Bronchial epithelial cell (primary cell): ENCODE measurements at regions not wholly inside any gene's neighbourhood (a gene's known extent, or its start where the extent isn't known, plus 50 kb on each side); places are given as distances from the start of the nearest gene placed in this dataset.
"Not testable (repeated sequence)": the region's sequence is repeated elsewhere in the genome, so short reads cannot be mapped to it uniquely, and the experiment has no call there.

Experiments used
- DNase-seq: peaks from one replicate; pipeline ENCODE4 v3.0.0-alpha.2; 2010; ENCODE audit warnings: low read depth
- FAIRE-seq: peaks from 2 replicates; lab custom pipeline; 2011; peaks lifted over from hg19 to GRCh38; lab: Jason Lieb, UNC
- H3K27me3 ChIP-seq: 2 replicates; pipeline ENCODE4 v1.5.1; 2011; ENCODE audit warnings: low read length; ENCODE audit not compliant: control insufficient read depth, insufficient read depth
- H3K36me3 ChIP-seq: 2 replicates; pipeline ENCODE4 v1.5.1; 2011; ENCODE audit warnings: low read length; ENCODE audit not compliant: control insufficient read depth, insufficient read depth
- H3K4me3 ChIP-seq: 2 replicates; pipeline ENCODE4 v1.5.1; 2011; ENCODE audit warnings: mild to moderate bottlenecking, low read depth, low read length, control low read depth
- TF ChIP-seq, protein P1 (sequence below): IDR thresholded peaks from 2 replicates; pipeline ENCODE4 v1.5.1; 2011; ENCODE audit warnings: mild to moderate bottlenecking, moderate library complexity, low read length, control low read depth, inconsistent platforms; ENCODE audit not compliant: insufficient read depth, severe bottlenecking

GRCh38 chr11:15341587-15341986, 226.9 kb downstream of the INSC start:
- no peak for DNase-seq
- no peak for FAIRE-seq
- Histone ChIP-seq H3K36me3 (no peaks in the 10 kb centered on the region), H3K27me3 (no peaks in the 10 kb centered on the region), H3K4me3 (no peak overlapping the region)
- TF ChIP-seq, protein P1, sequence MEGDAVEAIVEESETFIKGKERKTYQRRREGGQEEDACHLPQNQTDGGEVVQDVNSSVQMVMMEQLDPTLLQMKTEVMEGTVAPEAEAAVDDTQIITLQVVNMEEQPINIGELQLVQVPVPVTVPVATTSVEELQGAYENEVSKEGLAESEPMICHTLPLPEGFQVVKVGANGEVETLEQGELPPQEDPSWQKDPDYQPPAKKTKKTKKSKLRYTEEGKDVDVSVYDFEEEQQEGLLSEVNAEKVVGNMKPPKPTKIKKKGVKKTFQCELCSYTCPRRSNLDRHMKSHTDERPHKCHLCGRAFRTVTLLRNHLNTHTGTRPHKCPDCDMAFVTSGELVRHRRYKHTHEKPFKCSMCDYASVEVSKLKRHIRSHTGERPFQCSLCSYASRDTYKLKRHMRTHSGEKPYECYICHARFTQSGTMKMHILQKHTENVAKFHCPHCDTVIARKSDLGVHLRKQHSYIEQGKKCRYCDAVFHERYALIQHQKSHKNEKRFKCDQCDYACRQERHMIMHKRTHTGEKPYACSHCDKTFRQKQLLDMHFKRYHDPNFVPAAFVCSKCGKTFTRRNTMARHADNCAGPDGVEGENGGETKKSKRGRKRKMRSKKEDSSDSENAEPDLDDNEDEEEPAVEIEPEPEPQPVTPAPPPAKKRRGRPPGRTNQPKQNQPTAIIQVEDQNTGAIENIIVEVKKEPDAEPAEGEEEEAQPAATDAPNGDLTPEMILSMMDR, result no peak

DNA sequence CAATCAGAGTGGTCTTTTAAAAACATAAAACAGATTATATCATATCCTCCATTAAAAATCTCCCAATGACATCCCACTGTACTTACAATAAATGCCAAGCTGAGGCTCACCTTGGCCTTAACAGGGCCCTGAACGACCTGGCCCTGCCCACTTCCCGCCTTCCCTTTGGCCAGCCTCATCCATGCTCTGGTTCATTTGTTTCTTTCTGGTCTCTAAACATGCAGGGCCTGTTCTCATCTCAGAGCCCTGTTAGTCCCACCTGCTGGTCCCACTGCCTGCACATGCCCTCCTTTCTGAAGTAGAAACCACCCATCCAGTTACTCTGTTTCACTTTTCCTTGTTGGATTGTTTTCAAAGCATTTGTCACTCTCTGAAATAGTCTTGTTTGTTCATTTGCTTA, 227.4 kb downstream of the INSC start:
- H3K4me3 ChIP-seq, result no peak overlapping the region
- no peak for DNase-seq
- FAIRE-seq, result no peak
- TF ChIP-seq, protein P1, result no peak
- H3K36me3 ChIP-seq, result no peaks in the 10 kb centered on the region
- H3K27me3 ChIP-seq, result no peaks in the 10 kb centered on the region

DNA sequence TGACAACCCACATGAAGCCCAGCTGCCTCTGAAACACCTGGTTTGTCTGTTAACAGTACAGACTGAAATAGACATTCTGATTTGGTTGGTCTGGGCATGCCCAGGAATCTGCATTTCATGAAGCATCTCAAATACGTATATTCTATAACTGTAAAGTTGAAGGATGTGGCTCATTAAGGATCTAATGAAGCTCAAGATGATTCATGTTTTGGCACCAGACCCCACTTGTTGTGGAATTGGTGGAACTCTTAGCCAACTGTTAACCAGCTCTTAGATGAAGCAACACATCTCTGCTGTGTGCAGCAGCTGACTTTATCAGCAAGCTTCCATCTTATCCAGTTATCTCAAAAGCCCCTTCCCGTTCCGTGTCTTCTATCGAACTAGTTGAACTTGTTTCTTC, 232.2 kb downstream of the INSC start:
- Histone ChIP-seq H3K27me3 (no peaks in the 10 kb centered on the region), H3K36me3 (no peaks in the 10 kb centered on the region), H3K4me3 (no peak overlapping the region)
- TF ChIP-seq, protein P1, result no peak
- DNase-seq (no peak), FAIRE-seq (no peak)

GRCh38 chr11:15347969-15348734, 233.4 kb downstream of the INSC start:
- DNase-seq (no peak), FAIRE-seq (no peak)
- Histone ChIP-seq H3K36me3 (no peaks in the 10 kb centered on the region), H3K27me3 (no peaks in the 10 kb centered on the region), H3K4me3 (no peak overlapping the region)
- TF ChIP-seq, protein P1, result no peak

- TF ChIP-seq, protein P1, result no peak
- Histone ChIP-seq H3K4me3 (no peak overlapping the region), H3K27me3 (no peaks in the 10 kb centered on the region), H3K36me3 (no peaks in the 10 kb centered on the region)
- no peak for DNase-seq
- no peak for FAIRE-seq
Measured at GRCh38 chr11:15349413-15349812, 234.7 kb downstream of the INSC start.

DNA sequence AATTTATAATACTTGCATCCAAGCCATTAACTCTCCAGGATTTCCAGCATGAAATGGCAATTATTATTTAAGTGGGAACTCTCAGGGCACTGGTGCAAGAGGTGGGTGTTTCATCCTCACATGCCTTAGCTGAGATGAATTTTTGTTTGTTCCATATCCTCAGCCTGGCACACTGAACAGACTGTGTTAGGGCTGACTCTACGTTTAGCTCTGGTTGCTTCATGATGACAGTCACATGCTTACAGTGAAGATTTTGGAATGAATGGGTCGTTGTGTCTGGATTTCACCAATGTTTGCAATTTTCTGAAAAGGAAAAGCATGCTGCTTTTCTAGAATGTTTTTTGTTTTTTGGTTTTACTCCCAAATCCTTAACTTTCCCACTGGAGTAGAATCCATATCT, 246.6 kb downstream of the INSC start:
- Histone ChIP-seq H3K4me3 (no peak overlapping the region), H3K36me3 (no peaks in the 10 kb centered on the region), H3K27me3 (no peaks in the 10 kb centered on the region)
- TF ChIP-seq, protein P1, result no peak
- FAIRE-seq (no peak), DNase-seq (no peak)

DNA sequence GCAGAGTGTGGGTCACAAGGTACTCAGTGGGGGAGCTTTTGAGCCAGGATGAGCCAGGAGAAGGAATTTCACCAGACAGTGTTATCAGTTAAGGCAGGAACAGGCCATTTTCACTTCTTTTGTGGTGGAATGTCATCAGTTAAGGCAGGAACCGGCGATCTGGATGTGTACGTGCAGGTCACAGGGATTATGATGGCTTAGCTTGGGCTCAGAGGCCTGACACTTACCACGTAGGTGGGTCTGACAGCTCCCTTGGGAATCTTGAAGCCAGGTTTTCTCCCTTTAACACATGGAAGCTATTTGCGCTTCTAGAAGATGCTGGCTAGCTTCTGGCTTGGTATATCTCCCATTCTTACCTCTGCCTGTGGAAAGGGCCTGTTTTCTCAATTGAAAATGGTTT, 250.6 kb downstream of the INSC start:
- not testable (repeated sequence) for H3K27me3 ChIP-seq, H3K4me3 ChIP-seq, DNase-seq, FAIRE-seq, H3K36me3 ChIP-seq
